ENCODE measurements at regions not wholly inside any gene's neighbourhood (a gene's known extent, or its start where the extent isn't known, plus 50 kb on each side); places are given as distances from the start of the nearest gene placed in this dataset.

- H3F3A ChIP-seq (ENCODE audit: low read depth), result no peaks in the 10 kb centered on the region
- no peaks in the 10 kb centered on the region for H3K9me3 ChIP-seq (ENCODE audit: insufficient read depth, low read depth, low read length)
- H3K9me2 ChIP-seq (replicated peaks; ENCODE audit: low read depth, low read length), result no peaks in the 10 kb centered on the region
- H3K4me1 ChIP-seq (ENCODE audit: insufficient read depth, low read length, poor library complexity, severe bottlenecking), result no peaks in the 10 kb centered on the region
- no peak overlapping the region for H3K9ac ChIP-seq (ENCODE audit: low read depth, low read length, poor library complexity, severe bottlenecking)
- TF ChIP-seq CTCF (conservative IDR thresholded peaks at IDR 0.05; ENCODE audit: low read length), result no peak
- TF ChIP-seq EZH2phosphoT487 (IDR thresholded peaks at IDR 0.05; ENCODE audit: borderline replicate concordance), result no peak
- no peaks in the 10 kb centered on the region for H3K79me2 ChIP-seq (ENCODE audit: insufficient read depth, low read length)
- H3K36me3 ChIP-seq (ENCODE audit: insufficient read depth, low read length), result no peaks in the 10 kb centered on the region
- no peaks in the 10 kb centered on the region for H4K20me1 ChIP-seq (ENCODE audit: insufficient read depth, low read length, poor library complexity, severe bottlenecking)
- no peak overlapping the region for H3K4me3 ChIP-seq (ENCODE audit: low read length, poor library complexity, severe bottlenecking)
- no peaks in the 10 kb centered on the region for H3K27me3 ChIP-seq (ENCODE audit: insufficient read depth, low read length, poor library complexity, severe bottlenecking)
- H3K4me2 ChIP-seq (ENCODE audit: low read depth, low read length, poor library complexity, severe bottlenecking), result no peak overlapping the region
- H2AFZ ChIP-seq (ENCODE audit: low read length), result no peak overlapping the region
These were observed 185.4 kb upstream of the GRIK2 start for GRCh38 chr6:101208152-101208551.

GRCh38 chr6:101212640-101213039 lies 180.9 kb upstream of the GRIK2 start:
- H2AFZ ChIP-seq (ENCODE audit: low read length), result no peak overlapping the region
- H3F3A ChIP-seq (ENCODE audit: low read depth), result no peaks in the 10 kb centered on the region
- H3K36me3 ChIP-seq (ENCODE audit: insufficient read depth, low read length), result no peaks in the 10 kb centered on the region
- TF ChIP-seq CTCF (conservative IDR thresholded peaks at IDR 0.05; ENCODE audit: low read length) (no peak), EZH2phosphoT487 (IDR thresholded peaks at IDR 0.05; ENCODE audit: borderline replicate concordance) (no peak)
- H3K9ac ChIP-seq (ENCODE audit: low read depth, low read length, poor library complexity, severe bottlenecking), result no peak overlapping the region
- no peaks in the 10 kb centered on the region for H3K9me2 ChIP-seq (replicated peaks; ENCODE audit: low read depth, low read length)
- H3K9me3 ChIP-seq (ENCODE audit: insufficient read depth, low read depth, low read length), result no peaks in the 10 kb centered on the region
- no peaks in the 10 kb centered on the region for H3K4me1 ChIP-seq (ENCODE audit: insufficient read depth, low read length, poor library complexity, severe bottlenecking)
- H3K4me2 ChIP-seq (ENCODE audit: low read depth, low read length, poor library complexity, severe bottlenecking), result no peak overlapping the region
- H3K4me3 ChIP-seq (ENCODE audit: low read length, poor library complexity, severe bottlenecking), result no peak overlapping the region
- H3K79me2 ChIP-seq (ENCODE audit: insufficient read depth, low read length), result no peaks in the 10 kb centered on the region
- H3K27me3 ChIP-seq (ENCODE audit: insufficient read depth, low read length, poor library complexity, severe bottlenecking), result no peaks in the 10 kb centered on the region
- no peaks in the 10 kb centered on the region for H4K20me1 ChIP-seq (ENCODE audit: insufficient read depth, low read length, poor library complexity, severe bottlenecking)

- Histone ChIP-seq H3K36me3 (ENCODE audit: insufficient read depth, low read length) (no peaks in the 10 kb centered on the region), H3K9me3 (ENCODE audit: insufficient read depth, low read depth, low read length) (no peaks in the 10 kb centered on the region), H3K79me2 (ENCODE audit: insufficient read depth, low read length) (no peaks in the 10 kb centered on the region), H3K4me1 (ENCODE audit: insufficient read depth, low read length, poor library complexity, severe bottlenecking) (no peaks in the 10 kb centered on the region), H3K4me3 (ENCODE audit: low read length, poor library complexity, severe bottlenecking) (no peak overlapping the region), H3K9me2 (replicated peaks; ENCODE audit: low read depth, low read length) (no peaks in the 10 kb centered on the region), H4K20me1 (ENCODE audit: insufficient read depth, low read length, poor library complexity, severe bottlenecking) (no peaks in the 10 kb centered on the region), H3F3A (ENCODE audit: low read depth) (no peaks in the 10 kb centered on the region), H3K4me2 (ENCODE audit: low read depth, low read length, poor library complexity, severe bottlenecking) (no peak overlapping the region), H2AFZ (ENCODE audit: low read length) (no peak overlapping the region), H3K27me3 (ENCODE audit: insufficient read depth, low read length, poor library complexity, severe bottlenecking) (no peaks in the 10 kb centered on the region), H3K9ac (ENCODE audit: low read depth, low read length, poor library complexity, severe bottlenecking) (no peak overlapping the region)
- TF ChIP-seq EZH2phosphoT487 (IDR thresholded peaks at IDR 0.05; ENCODE audit: borderline replicate concordance) (no peak), CTCF (conservative IDR thresholded peaks at IDR 0.05; ENCODE audit: low read length) (no peak)
These were observed 171.5 kb upstream of the GRIK2 start for GRCh38 chr6:101222007-101222406.

Measured in Loucy (cell line).